ENCODE measurements at regions not wholly inside any gene's neighbourhood (a gene's known extent, or its start where the extent isn't known, plus 50 kb on each side); places are given as distances from the start of the nearest gene placed in this dataset.

DNA sequence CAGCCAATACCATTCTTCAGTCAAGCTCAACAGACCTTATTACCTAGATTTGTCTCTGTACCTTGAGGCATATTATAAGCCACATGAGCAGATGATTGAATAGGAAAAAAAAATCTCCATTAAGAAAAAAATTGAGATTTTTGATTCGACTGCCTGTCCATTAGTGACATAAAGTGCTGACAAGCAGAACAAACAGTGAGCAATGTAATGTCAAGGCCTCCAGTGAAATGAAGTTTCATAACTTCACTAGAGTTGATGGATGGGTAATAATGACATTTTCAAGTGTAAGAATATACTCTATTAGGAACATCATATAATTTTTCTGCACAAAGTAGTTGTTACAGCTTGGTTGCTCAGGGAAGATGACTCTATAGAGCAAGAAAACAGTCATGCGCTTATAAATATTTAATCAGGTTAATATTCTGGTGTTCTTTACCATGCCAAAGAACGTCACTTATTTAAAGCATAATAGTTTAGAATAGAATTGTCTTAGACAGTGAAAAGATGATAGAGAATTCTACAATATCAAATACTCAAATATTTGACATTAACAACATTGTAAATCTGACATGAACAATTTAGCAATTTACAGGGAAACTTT lies 783.7 kb downstream of the EPHA7 start:
- no peak for DNase-seq (ENCODE audit: low spot score)

DNA sequence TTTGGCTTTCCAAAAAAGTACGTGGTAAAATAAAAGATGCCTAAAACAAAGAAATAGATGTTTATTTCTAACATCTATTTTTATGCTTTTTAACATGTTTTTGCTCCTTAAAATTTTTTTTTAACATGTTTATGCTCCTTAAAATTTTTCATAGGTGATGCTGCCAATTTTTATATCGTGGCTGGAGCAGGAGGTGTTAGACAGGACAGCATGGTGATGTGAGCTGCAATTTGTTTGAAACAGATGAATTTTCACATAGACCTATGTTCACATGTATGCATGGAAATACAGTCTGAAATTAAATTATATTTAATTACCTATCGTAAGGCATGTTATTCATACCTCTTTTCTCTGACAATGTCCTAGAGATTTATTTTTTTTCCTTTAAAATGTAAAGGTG lies 784.8 kb downstream of the EPHA7 start:
- no peak for DNase-seq (ENCODE audit: low spot score)

- no peak for DNase-seq (ENCODE audit: low spot score)
Observed at GRCh38 chr6:92623431-92623830, 795.9 kb downstream of the EPHA7 start.

GRCh38 chr6:92617721-92618120 lies 801.6 kb downstream of the EPHA7 start:
- DNase-seq (ENCODE audit: low spot score), result no peak

- no peak for DNase-seq (ENCODE audit: low spot score)
Observed at GRCh38 chr6:92608751-92609150, 810.6 kb downstream of the EPHA7 start.

GRCh38 chr6:92593201-92593600 lies 826.2 kb downstream of the EPHA7 start:
- DNase-seq (ENCODE audit: low spot score), result no peak

DNA sequence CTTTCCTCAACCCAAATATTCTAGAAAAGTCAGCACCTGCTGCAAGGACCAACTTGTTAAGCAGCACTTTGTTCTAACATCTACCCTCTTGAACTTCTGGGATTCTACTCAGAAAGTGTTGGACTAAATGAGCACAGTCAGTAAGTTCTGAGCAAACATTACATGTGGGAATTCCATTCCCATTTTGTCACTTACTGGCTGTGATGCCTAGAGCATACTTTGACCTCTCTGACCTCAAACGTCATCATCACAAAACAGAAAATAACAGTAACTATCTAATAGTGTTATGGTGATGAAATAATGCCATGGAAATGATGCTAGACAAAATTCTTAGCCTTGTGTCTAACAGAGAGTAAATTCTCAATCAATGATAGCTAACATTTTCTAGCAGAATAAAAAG lies 829.4 kb downstream of the EPHA7 start:
- no peak for DNase-seq (ENCODE audit: low spot score)

GRCh38 chr6:92588148-92588547 lies 831.2 kb downstream of the EPHA7 start:
- no peak for DNase-seq (ENCODE audit: low spot score)

GRCh38 chr6:92587525-92587924 lies 831.8 kb downstream of the EPHA7 start:
- DNase-seq (ENCODE audit: low spot score), result no peak

GRCh38 chr6:92586236-92586977 lies 833.0 kb downstream of the EPHA7 start:
- DNase-seq (ENCODE audit: low spot score), result no peak

GRCh38 chr6:92582211-92582610 lies 837.1 kb downstream of the EPHA7 start:
- no peak for DNase-seq (ENCODE audit: low spot score)

DNA sequence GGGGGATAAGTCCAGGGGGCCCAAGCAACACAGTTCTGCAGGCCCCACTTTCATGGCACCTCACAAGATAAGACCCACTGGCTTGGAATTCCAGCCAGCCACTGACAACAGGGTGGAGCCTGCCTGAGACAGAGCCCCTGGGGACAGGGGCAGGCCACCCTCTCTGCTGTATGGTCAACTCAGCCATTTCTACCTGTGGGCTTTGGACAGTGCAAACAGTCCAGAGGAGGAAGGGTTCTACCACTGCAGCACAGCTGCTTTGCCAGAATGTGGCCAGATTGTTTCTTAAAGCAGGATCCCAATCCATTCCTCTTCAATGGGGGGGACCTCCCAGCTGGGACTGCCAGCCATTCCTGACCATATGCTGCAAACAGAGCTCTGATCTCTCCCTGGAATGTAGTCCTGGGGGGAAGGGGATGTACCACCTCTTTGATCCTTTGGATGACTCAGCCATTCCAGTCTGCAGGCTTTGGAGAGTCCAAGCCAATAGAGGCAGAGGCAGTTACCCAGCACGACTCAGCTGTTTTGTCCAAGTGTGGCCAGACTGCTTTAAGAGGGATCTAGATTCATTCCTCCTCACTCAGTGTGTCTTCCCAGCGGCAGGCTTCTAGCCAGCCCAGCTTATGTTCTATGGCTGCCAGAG lies 842.2 kb downstream of the EPHA7 start:
- DNase-seq (ENCODE audit: low spot score), result no peak

DNA sequence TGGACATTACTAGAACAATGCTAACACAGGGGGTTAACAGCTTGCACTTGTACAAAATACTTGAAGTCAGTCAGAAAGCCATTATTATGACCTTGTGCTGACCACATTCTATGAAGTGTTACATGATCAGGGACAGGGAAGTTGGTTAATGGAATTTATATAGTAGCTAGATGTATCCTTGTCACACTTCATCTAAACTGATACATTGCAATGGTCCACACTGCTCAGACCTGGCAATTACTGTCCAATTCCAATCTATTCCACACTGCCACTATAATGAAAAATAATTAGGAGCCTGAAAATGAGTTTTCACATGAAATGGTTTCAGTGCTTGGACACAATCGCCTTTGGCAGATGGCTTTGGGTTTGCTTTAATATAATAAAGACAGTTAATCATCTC lies 850.8 kb downstream of the EPHA7 start:
- no peak for DNase-seq (ENCODE audit: low spot score)

- DNase-seq (ENCODE audit: low spot score), result no peak
Observed at GRCh38 chr6:92566632-92567031, 852.7 kb downstream of the EPHA7 start.

DNA sequence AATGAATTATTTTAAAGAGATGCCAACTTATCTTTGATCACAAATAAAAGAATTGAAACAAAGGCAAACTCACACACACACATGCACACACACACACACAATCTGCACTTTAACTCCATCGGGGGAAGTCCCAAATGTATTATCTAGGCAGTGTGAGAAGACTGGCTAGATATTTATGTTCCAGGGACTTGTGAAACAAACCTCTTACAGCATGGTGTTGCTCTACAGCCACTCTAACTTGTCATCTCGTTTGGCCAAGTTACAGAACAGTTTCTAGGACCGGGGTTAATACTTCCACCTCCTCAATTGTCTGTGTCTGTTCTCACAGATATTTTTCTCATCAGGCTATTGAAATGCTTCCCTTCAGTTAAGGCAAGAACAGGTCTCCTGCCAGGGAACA lies 855.0 kb downstream of the EPHA7 start:
- no peak for DNase-seq (ENCODE audit: low spot score)

DNA sequence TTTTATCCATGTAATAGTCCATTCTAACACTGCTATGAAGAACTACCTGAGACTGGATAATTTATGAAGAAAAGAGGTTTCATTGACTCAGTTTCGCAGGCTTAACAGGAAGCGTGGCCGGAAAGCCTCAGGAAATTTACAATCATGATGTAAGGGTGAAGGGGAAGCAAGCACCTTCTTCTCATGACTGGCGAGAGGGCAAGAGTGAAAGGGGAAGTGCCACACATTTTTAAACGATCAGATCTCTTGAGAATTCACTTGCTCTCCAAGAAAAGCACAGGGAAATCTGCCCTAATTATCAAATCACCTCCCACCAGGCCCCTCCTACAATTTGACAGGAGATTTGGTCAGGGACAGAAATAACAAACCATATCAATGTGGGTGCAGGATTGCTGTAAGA lies 859.7 kb downstream of the EPHA7 start:
- DNase-seq (ENCODE audit: low spot score), result no peak

DNA sequence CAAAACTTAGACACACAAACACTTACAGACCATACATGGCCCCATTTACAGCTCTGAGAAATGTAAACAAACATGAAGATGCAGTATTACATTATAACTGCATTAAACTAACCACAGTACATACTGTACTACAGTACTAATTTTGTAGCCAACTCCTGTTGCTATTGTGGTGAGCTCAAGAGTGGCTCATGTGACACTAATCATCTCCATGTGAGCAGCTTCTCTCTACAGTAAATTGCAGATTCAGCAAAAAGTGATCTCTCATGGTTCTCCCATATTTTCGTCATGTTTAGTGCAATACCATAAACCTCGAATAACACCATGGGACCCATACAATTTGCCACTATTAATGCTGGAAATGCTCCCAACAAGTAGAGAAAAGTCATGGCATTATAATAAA lies 860.4 kb downstream of the EPHA7 start:
- DNase-seq (ENCODE audit: low spot score), result no peak

- no peak for DNase-seq (ENCODE audit: low spot score)
Observed at GRCh38 chr6:92550501-92550900, 868.9 kb downstream of the EPHA7 start.

- DNase-seq (ENCODE audit: low spot score), result no peak
Observed at GRCh38 chr6:92545861-92546260, 873.5 kb downstream of the EPHA7 start.

DNA sequence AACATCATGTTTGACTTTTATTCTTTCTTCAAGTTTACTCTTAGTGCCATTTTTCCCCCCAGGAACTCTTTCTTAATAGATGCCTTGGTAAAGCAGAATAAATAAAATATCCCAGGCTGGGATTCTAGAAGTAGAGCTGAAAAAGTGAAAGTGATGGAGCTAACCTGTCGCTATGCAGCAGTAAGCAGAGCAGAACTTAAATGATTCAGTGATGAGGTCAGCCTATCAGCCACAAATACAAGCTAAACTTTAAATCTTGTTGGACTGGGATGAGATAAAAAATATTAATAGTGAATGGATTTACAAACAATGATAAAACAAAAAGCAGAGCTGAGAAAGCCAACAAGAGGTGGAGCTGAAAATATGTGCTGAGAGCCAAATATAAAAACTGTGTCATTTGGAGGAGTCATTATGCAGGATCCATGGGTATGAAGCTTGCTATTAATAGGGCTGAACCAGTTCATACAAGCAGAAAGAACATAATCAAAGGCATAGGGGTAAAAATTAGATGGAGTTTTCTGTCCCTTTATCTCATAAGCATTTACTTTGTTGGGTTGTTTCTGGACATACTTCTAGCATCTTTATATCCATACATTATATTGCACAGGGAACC lies 877.8 kb downstream of the EPHA7 start:
- DNase-seq (ENCODE audit: low spot score), result no peak

- no peak for DNase-seq (ENCODE audit: low spot score)
Observed at GRCh38 chr6:92538926-92539325, 880.4 kb downstream of the EPHA7 start.

DNA sequence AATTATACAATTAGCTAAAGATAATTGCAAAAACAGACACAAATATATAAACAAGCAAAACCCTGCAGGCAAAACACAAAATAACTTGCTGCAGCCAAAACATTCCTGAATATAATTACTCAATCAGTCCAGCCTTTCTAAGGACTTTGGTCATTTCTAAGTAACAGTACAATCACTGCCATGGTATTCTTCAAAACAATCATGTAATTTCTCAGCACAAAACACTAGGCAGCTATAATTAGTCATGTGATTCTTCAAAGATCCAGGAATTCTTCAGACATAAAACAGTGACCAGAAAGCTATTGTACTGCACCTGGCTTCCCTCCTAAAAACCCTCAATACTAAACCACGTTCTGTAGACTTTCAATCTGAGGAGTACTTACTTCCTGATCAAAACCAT lies 881.1 kb downstream of the EPHA7 start:
- DNase-seq (ENCODE audit: low spot score), result no peak

- no peak for DNase-seq (ENCODE audit: low spot score)
Observed at GRCh38 chr6:92534109-92534508, 885.2 kb downstream of the EPHA7 start.
